ENCODE measurements at regions not wholly inside any gene's neighbourhood (a gene's known extent, or its start where the extent isn't known, plus 50 kb on each side); places are given as distances from the start of the nearest gene placed in this dataset.

DNA sequence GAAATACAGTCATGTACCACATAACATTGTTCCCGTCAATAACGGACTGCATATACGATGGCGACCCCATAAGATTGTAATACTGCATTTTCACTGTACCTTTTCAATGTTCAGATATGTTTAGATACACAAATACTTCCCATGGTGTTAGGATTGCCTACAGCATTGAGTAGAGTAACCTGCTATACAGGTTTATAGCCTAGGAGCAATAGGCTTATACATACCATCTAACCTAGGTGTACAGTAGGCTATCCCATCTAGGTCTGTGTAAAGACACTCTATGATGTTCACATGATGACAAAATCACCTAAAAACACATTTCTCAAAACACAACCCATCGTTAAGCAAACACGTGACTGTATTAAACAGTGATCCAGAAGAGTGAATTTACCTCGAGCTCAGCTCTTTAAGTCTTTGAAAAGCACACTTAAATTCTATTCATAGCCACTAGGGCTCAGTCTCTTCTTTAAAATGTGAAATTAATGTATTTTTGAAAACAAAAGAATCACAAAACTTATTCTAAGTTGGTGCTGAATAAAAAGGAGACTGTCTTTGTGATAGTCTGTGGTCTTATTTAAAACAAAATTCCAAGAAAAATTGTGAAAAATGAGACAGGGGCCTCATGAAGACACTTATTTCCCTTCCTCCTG lies 239.1 kb upstream of the ARID2 start:
- Histone ChIP-seq H2BK12ac (ENCODE audit: low read length in 2 of 2) (no peak overlapping the region), H3K27ac (ENCODE audit: low read length, poor library complexity, severe bottlenecking) (no peak overlapping the region), H3K4me1 (ENCODE audit: control insufficient read depth, insufficient read depth, low read depth, low read length) (no peaks in the 10 kb centered on the region), H4K91ac (ENCODE audit: low read length) (no peak overlapping the region), H3K79me1 (replicated peaks; ENCODE audit: low read length, poor library complexity, severe bottlenecking) (no peaks in the 10 kb centered on the region), H3K9me3 (ENCODE audit: control insufficient read depth, low read length) (peaks cover 4% of the 10 kb centered on the region), H3K14ac (ENCODE audit: low read length in 2 of 2) (no peak overlapping the region), H3K4me2 (ENCODE audit: low read length, poor library complexity, severe bottlenecking) (no peak overlapping the region), H3K4ac (ENCODE audit: low read depth in 1 of 2, low read length in 2 of 2) (no peak overlapping the region), H2AK5ac (ENCODE audit: low read length, severe bottlenecking) (no peak overlapping the region), H3K27me3 (ENCODE audit: control insufficient read depth in 1 of 2, insufficient read depth in 1 of 2, low read length in 2 of 2) (no peaks in the 10 kb centered on the region), H2BK15ac (ENCODE audit: low read depth, poor library complexity, severe bottlenecking) (no peak overlapping the region), H3K23ac (ENCODE audit: low read length in 2 of 2) (no peak overlapping the region), H3K18ac (ENCODE audit: low read depth in 1 of 2, low read length in 2 of 2) (no peak overlapping the region), H2BK5ac (ENCODE audit: low read depth, low read length, poor library complexity, severe bottlenecking) (no peak overlapping the region), H2BK120ac (ENCODE audit: low read depth, low read length) (no peak overlapping the region), H2AFZ (ENCODE audit: low read depth, low read length) (no peak overlapping the region), H3K4me3 (ENCODE audit: insufficient read depth in 1 of 2, low read depth in 1 of 2, low read length in 2 of 2) (no peak overlapping the region), H3K9ac (ENCODE audit: low read length) (no peak overlapping the region), H3K36me3 (ENCODE audit: control insufficient read depth in 1 of 2, insufficient read depth in 2 of 2, low read depth in 1 of 2, low read length in 2 of 2) (no peaks in the 10 kb centered on the region), H4K8ac (ENCODE audit: low read length) (no peak overlapping the region)
- no peak for DNase-seq
- 92% methylated on average over 7 of the region's 7 CpGs for WGBS

DNA sequence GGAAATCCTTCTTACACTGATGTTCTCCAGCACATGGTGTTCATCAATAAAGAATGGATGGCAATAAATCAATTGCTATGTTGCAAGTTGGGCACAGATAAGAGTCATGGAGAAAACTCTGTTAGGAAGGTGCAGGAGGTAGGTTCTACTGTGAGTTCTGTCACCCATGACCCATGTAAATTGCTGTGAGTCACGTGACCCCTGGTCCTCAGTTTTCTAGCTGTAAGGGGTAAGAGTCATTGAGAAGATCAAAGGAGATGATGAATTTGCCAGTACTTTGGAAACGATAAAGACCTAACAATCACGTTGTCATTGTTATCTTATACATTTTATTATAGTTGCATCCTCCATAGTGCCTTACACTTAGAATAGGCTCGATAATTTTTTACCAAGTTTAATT lies 235.2 kb upstream of the ARID2 start:
- Histone ChIP-seq H2AFZ (ENCODE audit: low read depth, low read length) (no peak overlapping the region), H3K4ac (ENCODE audit: low read depth in 1 of 2, low read length in 2 of 2) (no peak overlapping the region), H4K91ac (ENCODE audit: low read length) (no peak overlapping the region), H2BK12ac (ENCODE audit: low read length in 2 of 2) (no peak overlapping the region), H3K9ac (ENCODE audit: low read length) (no peak overlapping the region), H3K18ac (ENCODE audit: low read depth in 1 of 2, low read length in 2 of 2) (no peak overlapping the region), H3K27me3 (ENCODE audit: control insufficient read depth in 1 of 2, insufficient read depth in 1 of 2, low read length in 2 of 2) (no peaks in the 10 kb centered on the region), H3K27ac (ENCODE audit: low read length, poor library complexity, severe bottlenecking) (no peak overlapping the region), H3K14ac (ENCODE audit: low read length in 2 of 2) (no peak overlapping the region), H3K36me3 (ENCODE audit: control insufficient read depth in 1 of 2, insufficient read depth in 2 of 2, low read depth in 1 of 2, low read length in 2 of 2) (no peaks in the 10 kb centered on the region), H2BK15ac (ENCODE audit: low read depth, poor library complexity, severe bottlenecking) (no peak overlapping the region), H3K4me2 (ENCODE audit: low read length, poor library complexity, severe bottlenecking) (no peak overlapping the region), H3K23ac (ENCODE audit: low read length in 2 of 2) (no peak overlapping the region), H2BK120ac (ENCODE audit: low read depth, low read length) (no peak overlapping the region), H3K79me1 (replicated peaks; ENCODE audit: low read length, poor library complexity, severe bottlenecking) (no peaks in the 10 kb centered on the region), H3K9me3 (ENCODE audit: control insufficient read depth, low read length) (peaks cover 4% of the 10 kb centered on the region), H2BK5ac (ENCODE audit: low read depth, low read length, poor library complexity, severe bottlenecking) (no peak overlapping the region), H3K4me1 (ENCODE audit: control insufficient read depth, insufficient read depth, low read depth, low read length) (no peaks in the 10 kb centered on the region), H4K8ac (ENCODE audit: low read length) (no peak overlapping the region), H2AK5ac (ENCODE audit: low read length, severe bottlenecking) (no peak overlapping the region), H3K4me3 (ENCODE audit: insufficient read depth in 1 of 2, low read depth in 1 of 2, low read length in 2 of 2) (no peak overlapping the region)
- WGBS: 100% methylated on average over 1 of the region's 4 CpGs
- DNase-seq: no peak

DNA sequence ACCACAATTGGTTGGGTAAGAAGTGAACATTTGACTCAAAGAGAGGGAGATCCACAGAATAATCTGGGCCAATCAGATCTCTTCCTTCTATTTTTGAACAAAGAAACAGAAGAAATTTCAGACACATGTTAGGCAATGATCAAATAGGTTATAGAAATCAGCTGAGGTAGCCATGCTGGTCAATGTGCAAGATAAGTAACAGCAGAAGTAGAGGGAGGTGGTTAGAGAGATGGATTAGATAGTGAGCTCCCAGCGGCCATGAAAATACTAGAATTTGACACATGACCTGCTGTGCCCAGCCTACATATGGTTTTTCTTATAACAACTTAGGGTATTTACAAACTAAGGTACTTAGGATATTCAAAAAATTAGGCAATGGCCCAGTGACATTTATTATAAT lies 230.9 kb upstream of the ARID2 start:
- Histone ChIP-seq H3K9me3 (ENCODE audit: control insufficient read depth, low read length) (no peaks in the 10 kb centered on the region), H3K27ac (ENCODE audit: low read length, poor library complexity, severe bottlenecking) (no peak overlapping the region), H4K8ac (ENCODE audit: low read length) (no peak overlapping the region), H2AFZ (ENCODE audit: low read depth, low read length) (no peak overlapping the region), H3K27me3 (ENCODE audit: control insufficient read depth in 1 of 2, insufficient read depth in 1 of 2, low read length in 2 of 2) (peaks cover 0 to 5% of the 10 kb centered on the region in 2 experiments), H3K4me3 (ENCODE audit: insufficient read depth in 1 of 2, low read depth in 1 of 2, low read length in 2 of 2) (no peak overlapping the region), H4K91ac (ENCODE audit: low read length) (no peak overlapping the region), H2BK15ac (ENCODE audit: low read depth, poor library complexity, severe bottlenecking) (no peak overlapping the region), H2BK12ac (ENCODE audit: low read length in 2 of 2) (no peak overlapping the region), H3K14ac (ENCODE audit: low read length in 2 of 2) (no peak overlapping the region), H2AK5ac (ENCODE audit: low read length, severe bottlenecking) (no peak overlapping the region), H3K36me3 (ENCODE audit: control insufficient read depth in 1 of 2, insufficient read depth in 2 of 2, low read depth in 1 of 2, low read length in 2 of 2) (no peaks in the 10 kb centered on the region), H3K9ac (ENCODE audit: low read length) (no peak overlapping the region), H3K4ac (ENCODE audit: low read depth in 1 of 2, low read length in 2 of 2) (no peak overlapping the region), H3K79me1 (replicated peaks; ENCODE audit: low read length, poor library complexity, severe bottlenecking) (no peaks in the 10 kb centered on the region), H2BK5ac (ENCODE audit: low read depth, low read length, poor library complexity, severe bottlenecking) (no peak overlapping the region), H3K23ac (ENCODE audit: low read length in 2 of 2) (no peak overlapping the region), H3K18ac (ENCODE audit: low read depth in 1 of 2, low read length in 2 of 2) (no peak overlapping the region), H3K4me2 (ENCODE audit: low read length, poor library complexity, severe bottlenecking) (no peak overlapping the region), H3K4me1 (ENCODE audit: control insufficient read depth, insufficient read depth, low read depth, low read length) (no peaks in the 10 kb centered on the region), H2BK120ac (ENCODE audit: low read depth, low read length) (no peak overlapping the region)
- no CpG with 5 or more reads among the region's 1 CpG for WGBS
- no peak for DNase-seq

DNA sequence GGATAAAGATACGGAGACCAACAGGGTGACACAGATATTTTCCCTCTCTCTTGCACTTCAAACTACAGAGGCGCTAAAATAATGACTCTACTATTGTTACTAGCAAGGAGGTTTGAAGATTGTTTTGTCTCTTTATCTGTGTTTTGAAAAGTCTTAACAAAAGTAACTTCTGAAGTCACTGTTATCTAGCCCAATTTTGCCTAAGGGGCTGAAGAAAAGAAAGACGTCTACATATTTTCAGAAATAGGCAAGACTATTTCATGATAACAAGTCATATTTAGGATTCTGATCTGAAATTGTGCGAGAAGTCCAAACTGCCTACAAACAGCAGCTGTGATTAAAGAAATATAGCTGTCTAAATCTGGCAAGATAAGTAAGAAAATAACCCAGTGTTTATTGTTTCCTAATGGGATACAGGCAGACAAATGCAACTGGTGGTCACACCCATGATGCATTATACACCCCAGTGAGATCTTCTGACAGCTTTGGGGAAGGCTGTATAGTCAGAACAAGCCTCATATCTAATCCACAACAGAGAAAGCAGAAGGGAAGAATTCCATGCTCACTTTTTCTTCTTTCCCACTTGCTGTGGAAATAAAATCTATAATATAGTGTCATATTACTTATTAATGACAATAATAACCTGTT lies 226.9 kb upstream of the ARID2 start:
- H2AFZ ChIP-seq (ENCODE audit: low read depth, low read length): no peak overlapping the region
- H3K23ac ChIP-seq (ENCODE audit: low read length in 2 of 2): no peak overlapping the region

More for the DNA sequence above, 226.9 kb upstream of the ARID2 start:
- DNase-seq: no peak
- Histone ChIP-seq H3K4me2 (ENCODE audit: low read length, poor library complexity, severe bottlenecking) (no peak overlapping the region), H2AK5ac (ENCODE audit: low read length, severe bottlenecking) (no peak overlapping the region), H3K9ac (ENCODE audit: low read length) (no peak overlapping the region), H3K14ac (ENCODE audit: low read length in 2 of 2) (no peak overlapping the region), H2BK12ac (ENCODE audit: low read length in 2 of 2) (no peak overlapping the region), H3K27ac (ENCODE audit: low read length, poor library complexity, severe bottlenecking) (no peak overlapping the region), H3K79me1 (replicated peaks; ENCODE audit: low read length, poor library complexity, severe bottlenecking) (no peaks in the 10 kb centered on the region), H3K36me3 (ENCODE audit: control insufficient read depth in 1 of 2, insufficient read depth in 2 of 2, low read depth in 1 of 2, low read length in 2 of 2) (no peaks in the 10 kb centered on the region), H4K91ac (ENCODE audit: low read length) (no peak overlapping the region), H2BK15ac (ENCODE audit: low read depth, poor library complexity, severe bottlenecking) (no peak overlapping the region), H2BK5ac (ENCODE audit: low read depth, low read length, poor library complexity, severe bottlenecking) (no peak overlapping the region), H3K27me3 (ENCODE audit: control insufficient read depth in 1 of 2, insufficient read depth in 1 of 2, low read length in 2 of 2) (peaks cover 0 to 5% of the 10 kb centered on the region in 2 experiments), H3K9me3 (ENCODE audit: control insufficient read depth, low read length) (no peaks in the 10 kb centered on the region), H2BK120ac (ENCODE audit: low read depth, low read length) (no peak overlapping the region), H4K8ac (ENCODE audit: low read length) (no peak overlapping the region), H3K4me3 (ENCODE audit: insufficient read depth in 1 of 2, low read depth in 1 of 2, low read length in 2 of 2) (no peak overlapping the region), H3K4ac (ENCODE audit: low read depth in 1 of 2, low read length in 2 of 2) (no peak overlapping the region), H3K18ac (ENCODE audit: low read depth in 1 of 2, low read length in 2 of 2) (no peak overlapping the region), H3K4me1 (ENCODE audit: control insufficient read depth, insufficient read depth, low read depth, low read length) (no peaks in the 10 kb centered on the region)
- WGBS: no CpG with 5 or more reads among the region's 4 CpGs
